Stomach (tissue), 8 donors: ENCODE measurements at regions not wholly inside any gene's neighbourhood (a gene's known extent, or its start where the extent isn't known, plus 50 kb on each side); places are given as distances from the start of the nearest gene placed in this dataset.
A peak's percentile ranks its signal among the peaks of the same experiment; 100 is the strongest.

Experiments used
- DNase-seq, 2 donors: peaks; one replicate each; pipeline versions ENCODE4 v3.0.0 to v3.0.0-alpha.2; 2013 to 2019
- H3K27ac ChIP-seq, 5 donors: fragments of 200-600 bp in 4 of 5; sonication (generic) in 4 of 5; one replicate each; pipeline ENCODE4 v1.5.1; 2013 to 2019; ENCODE audit warnings: mild to moderate bottlenecking in 1 of 5, moderate library complexity in 1 of 5
- H3K27me3 ChIP-seq, 3 donors: fragments of 200-600 bp; sonication (generic); one replicate each; pipeline ENCODE4 v1.5.1; 2017 to 2019; ENCODE audit warnings: mixed run types in 1 of 3
- H3K36me3 ChIP-seq, 4 donors: fragments of 200-600 bp; sonication (generic); 1 replicate in 3 of 4; 2 replicates in 1 of 4; pipeline ENCODE4 v1.5.1; 2016 to 2019
- H3K4me1 ChIP-seq, 4 donors: fragments of 200-600 bp; sonication (generic); one replicate each; pipeline ENCODE4 v1.5.1; 2016 to 2019
- H3K4me3 ChIP-seq, 4 donors: fragments of 200-600 bp; sonication (generic) in 3 of 4; one replicate each; pipeline ENCODE4 v1.5.1; 2016 to 2019; ENCODE audit warnings: mild to moderate bottlenecking in 1 of 4
- H3K9me3 ChIP-seq, 4 donors: fragments of 200-600 bp; sonication (generic); one replicate each; pipeline ENCODE4 v1.5.1; 2016 to 2019
- CTCF ChIP-seq, 7 experiments: fragments of 450-650 bp in 4 of 7; fragments of 200-600 bp in 3 of 7; sonication (generic) in 3 of 7; IDR thresholded peaks; one replicate each; pipeline ENCODE4 v1.5.1; 2016 to 2019; ENCODE audit warnings: antibody characterized with exemption in 7 of 7, control low read depth in 2 of 7, mild to moderate bottlenecking in 1 of 7
- EP300 ChIP-seq: sonication (generic); formaldehyde crosslinking; IDR thresholded peaks from one replicate; pipeline ENCODE4 v1.6.1; 2017; ENCODE audit warnings: antibody characterized with exemption
- POLR2A ChIP-seq, 4 donors: fragments of 450-650 bp; IDR thresholded peaks; one replicate each; pipeline ENCODE4 v1.6.1; 2016; ENCODE audit warnings: antibody characterized with exemption in 4 of 4, control low read depth in 2 of 4, mild to moderate bottlenecking in 1 of 4, moderate library complexity in 1 of 4
- POLR2AphosphoS5 ChIP-seq, 3 donors: sonication (generic); formaldehyde crosslinking; IDR thresholded peaks; one replicate each; pipeline ENCODE4 v1.6.1; 2016; ENCODE audit warnings: antibody characterized with exemption in 3 of 3
- WGBS, 5 donors: extraction: QIAGEN DNeasy Blood & Tissue Kit in 3 of 5; methylation state at CpG; one replicate each; pipeline versions ENCODE4 v1.1.5 to v1.1.7; 2013 to 2018; 5-methylcytosine and 5-hydroxymethylcytosine counted together
- intact Hi-C: fragments of 100-400 bp; cut with DNase I; formaldehyde crosslinking; loops from one replicate; pipeline ENCODE4 v1.15.1; 2023; ENCODE audit warnings: low total_unique reads
- donor health status: healthy with polysubstance abuse.
- donor health status: Bipolar disorder and iron deficiency.
- donor health status: healthy.

- Histone ChIP-seq H3K27ac (no peak overlapping the region), H3K9me3 (no peaks in the 10 kb centered on the region), H3K4me1 (no peaks in the 10 kb centered on the region), H3K27me3 (no peaks in the 10 kb centered on the region), H3K4me3 (no peak overlapping the region), H3K36me3 (no peaks in the 10 kb centered on the region)
- WGBS, 5 donors = 35 to 52% (median 46%) methylated on average over 5 of the region's 5 CpGs
- DNase-seq = peak in 1 of 2 donors; percentile 61
- intact Hi-C loops = no loop called here
- TF ChIP-seq EP300 (no peak), POLR2A (IDR thresholded peaks at IDR 0.05) (no peak), CTCF (IDR thresholded peaks at IDR 0.05) (no peak), POLR2AphosphoS5 (IDR thresholded peaks at IDR 0.05) (no peak)
These were observed 855.3 kb downstream of the MCTP2 start for GRCh38 chr15:95086531-95087252.

GRCh38 chr15:95087253-95087609 is 855.9 kb downstream of the MCTP2 start:
- TF ChIP-seq CTCF (IDR thresholded peaks at IDR 0.05) (no peak), EP300 (no peak), POLR2A (IDR thresholded peaks at IDR 0.05) (no peak), POLR2AphosphoS5 (IDR thresholded peaks at IDR 0.05) (no peak)
- H3K4me1 ChIP-seq = no peaks in the 10 kb centered on the region
- no peak for DNase-seq
- no peaks in the 10 kb centered on the region for H3K27me3 ChIP-seq
- no peaks in the 10 kb centered on the region for H3K9me3 ChIP-seq
- H3K36me3 ChIP-seq = no peaks in the 10 kb centered on the region
- intact Hi-C loops = no loop called here
- no peak overlapping the region for H3K4me3 ChIP-seq
- H3K27ac ChIP-seq = no peak overlapping the region

GRCh38 chr15:95091444-95091843 is 860.1 kb downstream of the MCTP2 start:
- Histone ChIP-seq H3K27ac (no peak overlapping the region), H3K4me3 (no peak overlapping the region), H3K9me3 (no peaks in the 10 kb centered on the region), H3K4me1 (no peaks in the 10 kb centered on the region), H3K27me3 (no peaks in the 10 kb centered on the region), H3K36me3 (no peaks in the 10 kb centered on the region)
- TF ChIP-seq POLR2A (IDR thresholded peaks at IDR 0.05) = no peak
- no peak for TF ChIP-seq POLR2AphosphoS5 (IDR thresholded peaks at IDR 0.05)
- DNase-seq = no peak
- WGBS, 5 donors = 90 to 95% (median 92%) methylated on average over 14 of the region's 14 CpGs
- intact Hi-C loops = no loop called here

GRCh38 chr15:95095250-95095649 is 863.9 kb downstream of the MCTP2 start:
- Histone ChIP-seq H3K4me1 (no peaks in the 10 kb centered on the region), H3K4me3 (no peak overlapping the region), H3K27me3 (no peaks in the 10 kb centered on the region), H3K36me3 (no peaks in the 10 kb centered on the region), H3K9me3 (no peaks in the 10 kb centered on the region), H3K27ac (no peak overlapping the region)
- TF ChIP-seq CTCF (IDR thresholded peaks at IDR 0.05) = no peak
- TF ChIP-seq POLR2A (IDR thresholded peaks at IDR 0.05) = no peak
- no peak for TF ChIP-seq EP300
- no peak for TF ChIP-seq POLR2AphosphoS5 (IDR thresholded peaks at IDR 0.05)
- intact Hi-C loops = no loop called here
- no peak for DNase-seq

GRCh38 chr15:95096651-95097050 is 865.3 kb downstream of the MCTP2 start:
- no peak overlapping the region for H3K27ac ChIP-seq
- 84 to 95% (median 93%) methylated on average over 6 of the region's 6 CpGs for WGBS, 5 donors
- no peaks in the 10 kb centered on the region for H3K36me3 ChIP-seq
- TF ChIP-seq CTCF (IDR thresholded peaks at IDR 0.05) (no peak), EP300 (no peak), POLR2A (IDR thresholded peaks at IDR 0.05) (no peak), POLR2AphosphoS5 (IDR thresholded peaks at IDR 0.05) (no peak)
- no peak overlapping the region for H3K4me3 ChIP-seq
- no peak for DNase-seq
- intact Hi-C loops = no loop called here
- H3K4me1 ChIP-seq = no peaks in the 10 kb centered on the region
- H3K9me3 ChIP-seq = no peaks in the 10 kb centered on the region
- H3K27me3 ChIP-seq = no peaks in the 10 kb centered on the region
